SU-DHL-6 (cell line): ENCODE measurements at regions not wholly inside any gene's neighbourhood (a gene's known extent, or its start where the extent isn't known, plus 50 kb on each side); places are given as distances from the start of the nearest gene placed in this dataset.

Source experiments
- CTCF ChIP-seq: fragments of 200-600 bp; sonication (generic); IDR thresholded peaks from one replicate; pipeline ENCODE4 v1.5.1; 2017; ENCODE audit warnings: antibody characterized with exemption, mild to moderate bottlenecking, low read length, moderate library complexity; ENCODE audit not compliant: insufficient read depth, poor library complexity, severe bottlenecking
- EZH2phosphoT487 ChIP-seq: fragments of 200-600 bp; sonication (generic), shearing (Covaris generic); conservative IDR thresholded peaks from 2 replicates; pipeline ENCODE4 v1.6.1; 2018; ENCODE audit warnings: mild to moderate bottlenecking, antibody characterized with exemption, low read length, moderate library complexity, mixed read lengths

- TF ChIP-seq CTCF = no peak
- TF ChIP-seq EZH2phosphoT487 = no peak
These were observed 618.2 kb downstream of the UQCRFS1 start for GRCh38 chr19:28594737-28595136.
